GM19351 (cell line): ENCODE measurements at regions not wholly inside any gene's neighbourhood (a gene's known extent, or its start where the extent isn't known, plus 50 kb on each side); places are given as distances from the start of the nearest gene placed in this dataset.
"Not testable (repeated sequence)": the region's sequence is repeated elsewhere in the genome, so short reads cannot be mapped to it uniquely, and the experiment has no call there.

Source experiments
- ATAC-seq: cut with Tn5 transposase; IDR thresholded peaks from one replicate; pipeline ENCODE4 v1.9.1; 2021; ENCODE audit warnings: mild to moderate bottlenecking, moderate library complexity; ENCODE audit not compliant: unreplicated experiment

DNA sequence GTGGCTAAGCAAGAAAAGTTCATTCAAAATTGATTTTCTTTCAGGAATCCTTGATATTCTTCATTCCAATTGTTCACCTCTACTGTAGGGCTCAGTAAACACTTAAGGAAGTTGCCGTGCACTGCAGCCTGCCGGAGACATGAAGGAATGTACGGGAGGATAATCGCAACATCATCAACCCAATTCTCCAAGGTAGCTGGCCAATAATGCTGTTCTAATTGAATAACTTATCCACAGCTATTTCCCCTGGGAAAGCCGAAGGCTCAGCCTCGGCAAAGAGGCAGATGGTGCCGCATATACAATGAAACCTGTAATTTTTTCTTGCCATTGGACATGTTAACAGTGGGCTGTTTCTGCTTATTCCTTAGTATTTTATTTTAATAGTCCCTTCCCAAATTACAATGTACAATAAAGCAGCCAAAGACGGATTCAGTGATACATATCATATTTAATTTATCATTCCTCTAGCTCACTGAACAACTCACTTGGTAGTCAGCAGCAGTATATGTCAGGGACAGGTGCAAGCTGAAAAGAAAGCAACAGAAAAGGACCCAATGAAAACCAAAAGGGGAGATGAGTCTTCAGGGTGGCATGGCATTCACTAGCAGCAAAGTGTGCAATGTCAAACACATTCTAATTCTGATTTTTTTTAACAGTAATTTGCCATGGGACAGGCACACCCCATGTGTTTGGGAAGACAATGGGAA is 420.5 kb upstream of the KLF12 start:
- ATAC-seq: no peak

GRCh38 chr13:74550039-74550438 is 415.8 kb upstream of the KLF12 start:
- ATAC-seq: no peak

- not testable (repeated sequence) for ATAC-seq
Observed at GRCh38 chr13:74536649-74537048, 402.4 kb upstream of the KLF12 start.

DNA sequence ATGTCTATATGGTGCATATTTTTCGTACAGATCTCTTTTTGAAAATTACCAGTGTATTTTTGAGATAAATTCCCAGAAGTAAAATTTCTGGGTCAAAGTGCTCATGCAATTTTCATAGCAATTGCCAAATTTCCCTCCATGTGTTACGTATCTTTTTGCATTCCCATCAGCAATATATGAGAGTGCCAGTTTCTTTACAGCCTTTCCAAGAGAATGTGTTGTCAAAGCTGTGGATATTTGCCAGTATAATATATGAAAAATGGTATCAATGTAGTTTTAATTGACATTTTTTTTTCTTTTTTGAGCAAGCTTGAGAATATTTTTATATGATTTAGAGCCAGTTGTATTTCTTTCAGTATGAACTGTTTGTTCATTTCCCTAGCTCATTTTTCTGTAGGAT is 399.0 kb upstream of the KLF12 start:
- ATAC-seq: no peak

DNA sequence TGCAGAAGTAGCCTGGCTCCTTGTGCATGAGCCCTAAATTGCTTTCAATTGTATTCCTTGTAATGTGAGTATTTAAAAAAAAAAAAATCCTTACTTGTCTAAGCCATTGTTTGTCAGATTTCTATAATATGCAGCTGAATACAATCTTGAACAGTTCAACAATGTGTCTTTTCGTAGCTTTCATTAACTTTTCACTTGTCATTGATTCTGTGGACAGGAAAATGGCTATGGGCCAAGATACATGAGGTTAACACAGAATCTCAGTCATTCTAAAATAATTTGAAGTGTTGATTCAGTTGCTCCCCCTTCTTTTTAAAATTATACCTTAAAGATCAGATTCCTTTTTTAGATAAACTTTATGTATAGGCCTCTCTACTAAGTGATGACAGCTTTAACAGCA is 395.8 kb upstream of the KLF12 start:
- no peak for ATAC-seq

DNA sequence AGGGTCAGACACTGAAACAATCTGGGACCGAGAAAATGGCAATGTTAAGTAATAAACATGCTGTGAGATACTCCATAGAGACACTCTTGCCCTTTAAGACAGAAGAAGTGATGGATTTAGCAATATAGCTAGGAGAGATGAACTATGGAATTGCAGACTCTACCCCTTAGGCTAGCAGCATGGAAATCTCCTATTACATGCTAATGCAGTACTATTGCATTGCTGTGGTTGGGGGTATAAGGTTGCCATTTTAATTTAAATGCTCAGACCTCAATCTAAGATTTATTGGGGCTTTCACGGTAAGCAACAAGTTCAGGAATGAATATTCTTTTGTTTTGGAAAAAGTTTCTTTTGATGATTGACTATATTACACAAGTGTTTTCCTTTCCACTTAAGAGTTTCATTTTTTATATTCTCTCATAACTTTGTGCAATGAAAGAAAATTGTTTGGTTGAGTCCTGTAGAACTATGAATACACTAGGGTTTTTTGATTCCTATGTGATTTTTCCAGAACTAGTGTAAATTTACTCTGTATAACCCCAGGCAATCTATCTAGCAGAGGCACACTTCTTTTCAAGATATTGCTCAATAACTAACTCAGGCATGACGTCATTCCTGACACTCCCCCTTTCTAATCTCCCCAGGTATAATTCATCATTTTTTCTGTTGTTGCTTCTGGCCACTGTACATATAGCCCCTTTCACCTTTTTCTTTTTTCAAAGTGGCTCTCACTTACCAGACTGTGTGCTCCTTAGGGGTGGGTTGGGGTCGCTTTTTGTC is 394.7 kb upstream of the KLF12 start:
- ATAC-seq: no peak

DNA sequence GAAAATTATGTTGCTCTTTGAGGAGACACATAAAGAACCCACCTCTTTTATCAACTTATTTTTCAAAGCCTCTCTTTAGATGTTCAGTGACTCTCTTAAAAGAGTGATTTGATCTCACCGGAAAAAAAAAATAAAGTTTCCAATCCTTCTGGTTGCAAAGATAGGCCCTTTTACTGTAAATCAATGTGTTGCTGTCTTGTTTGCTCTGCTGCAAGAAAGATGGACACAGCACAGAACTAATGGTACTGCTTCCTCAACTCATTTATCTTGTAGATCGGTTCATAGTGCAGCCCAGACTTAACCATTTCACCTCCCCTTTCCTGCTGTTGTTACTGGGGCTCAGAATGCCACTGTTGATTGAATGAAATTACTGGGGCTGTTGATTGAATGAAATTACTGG is 388.9 kb upstream of the KLF12 start:
- no peak for ATAC-seq

- no peak for ATAC-seq
Observed at GRCh38 chr13:74511523-74511922, 377.3 kb upstream of the KLF12 start.

DNA sequence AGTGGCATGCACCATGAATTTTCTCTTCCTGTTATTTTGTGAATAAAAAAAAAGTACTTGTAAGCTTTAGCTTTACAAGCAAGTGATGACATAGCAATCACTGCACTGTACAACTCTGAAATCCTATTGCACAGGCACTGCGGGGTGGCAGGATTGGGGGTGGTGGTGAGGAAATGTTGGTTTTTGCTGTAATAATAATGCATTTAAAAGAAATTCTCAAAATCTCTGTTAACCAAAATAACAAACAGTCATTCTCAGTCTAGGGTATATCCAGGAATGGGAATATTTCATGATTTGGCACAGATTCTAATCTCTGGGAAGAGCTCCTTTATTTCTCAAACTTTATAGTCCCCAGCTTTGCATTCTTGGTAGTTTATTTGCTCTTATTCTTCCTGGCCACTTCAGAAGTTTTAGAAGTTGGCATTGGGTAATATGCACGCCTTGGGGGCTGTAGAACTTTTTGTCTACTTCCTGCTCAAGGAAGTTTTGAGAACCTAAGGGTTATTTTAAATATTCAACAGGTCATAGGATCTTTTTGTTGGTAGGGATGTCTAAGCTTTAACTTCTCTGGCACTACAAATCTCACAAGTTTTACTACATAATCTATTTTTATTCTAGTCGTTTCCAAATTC is 353.0 kb upstream of the KLF12 start:
- no peak for ATAC-seq

DNA sequence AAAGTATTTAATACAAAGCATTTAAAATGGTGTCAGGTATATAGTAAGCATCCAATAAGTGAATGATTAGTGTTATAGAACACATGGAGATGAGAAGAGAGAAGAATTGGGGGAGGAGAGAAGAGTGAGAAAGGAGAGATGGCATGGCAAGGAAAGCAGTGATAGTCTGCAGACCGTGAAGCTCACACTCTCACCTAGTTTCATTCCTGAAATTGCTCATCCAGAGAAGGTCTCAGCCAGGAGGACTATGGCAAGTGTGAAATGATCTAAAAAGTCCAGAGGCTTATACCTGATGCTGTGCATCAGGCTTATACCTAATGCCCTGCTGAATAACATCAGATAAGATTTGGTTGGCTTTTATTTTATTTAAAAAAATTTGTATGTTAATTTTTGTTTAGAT is 351.6 kb upstream of the KLF12 start:
- peak; percentile 58 for ATAC-seq

DNA sequence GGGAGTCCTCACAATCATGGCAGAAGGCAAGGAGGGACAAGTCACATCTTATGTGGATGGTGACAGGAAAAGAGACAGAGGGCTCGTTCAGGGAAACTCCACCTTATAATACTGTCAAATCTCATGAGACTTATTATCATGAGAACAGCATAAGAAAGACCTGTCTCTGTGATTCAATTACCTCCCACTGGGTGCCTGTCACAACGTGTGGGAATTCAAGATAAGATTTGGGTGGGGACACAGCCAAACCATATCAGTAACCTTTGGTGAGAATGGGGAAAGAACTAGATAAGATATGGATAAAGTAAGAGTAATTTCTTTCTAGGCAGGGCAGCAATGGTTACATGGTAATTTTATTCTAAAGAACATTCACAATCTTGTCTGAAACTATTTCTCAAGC is 344.9 kb upstream of the KLF12 start:
- ATAC-seq: no peak

DNA sequence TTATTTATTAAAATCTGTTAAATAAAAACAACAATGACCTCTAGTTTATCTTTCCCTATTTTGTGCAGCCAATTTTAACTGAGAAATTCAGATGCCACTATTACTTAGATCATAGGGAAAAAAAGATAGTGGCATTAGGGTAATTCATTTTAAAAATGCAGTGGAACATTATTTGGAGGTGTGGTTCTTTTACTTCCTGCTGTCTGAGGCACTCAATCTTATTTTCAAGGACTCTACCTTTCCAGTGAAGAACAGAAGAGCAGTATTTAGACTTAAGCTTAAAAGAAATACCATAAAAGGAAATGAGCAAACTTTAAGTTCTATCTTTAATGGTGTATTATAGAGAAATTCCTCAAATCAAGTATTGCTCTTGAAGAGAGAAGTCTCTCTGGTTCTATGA is 342.6 kb upstream of the KLF12 start:
- ATAC-seq: no peak

DNA sequence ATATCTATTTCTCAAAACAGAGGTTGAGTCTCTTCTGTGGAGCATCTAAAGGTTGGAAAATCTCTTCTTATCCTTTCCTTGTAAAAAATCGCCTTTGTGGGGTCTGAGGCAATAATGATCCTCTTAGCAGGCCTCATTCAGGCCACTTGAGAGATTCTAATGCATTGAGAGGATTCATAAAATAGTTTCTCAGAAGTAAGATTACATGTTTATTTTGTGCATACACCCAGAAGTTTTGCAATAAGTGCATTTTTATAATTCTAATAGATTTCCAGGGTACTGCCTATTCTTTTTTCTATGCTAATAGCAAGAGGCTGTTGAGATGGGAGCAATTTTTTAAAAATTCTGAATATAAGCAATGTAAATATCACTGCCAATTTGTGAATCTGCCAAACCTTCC is 342.2 kb upstream of the KLF12 start:
- no peak for ATAC-seq

DNA sequence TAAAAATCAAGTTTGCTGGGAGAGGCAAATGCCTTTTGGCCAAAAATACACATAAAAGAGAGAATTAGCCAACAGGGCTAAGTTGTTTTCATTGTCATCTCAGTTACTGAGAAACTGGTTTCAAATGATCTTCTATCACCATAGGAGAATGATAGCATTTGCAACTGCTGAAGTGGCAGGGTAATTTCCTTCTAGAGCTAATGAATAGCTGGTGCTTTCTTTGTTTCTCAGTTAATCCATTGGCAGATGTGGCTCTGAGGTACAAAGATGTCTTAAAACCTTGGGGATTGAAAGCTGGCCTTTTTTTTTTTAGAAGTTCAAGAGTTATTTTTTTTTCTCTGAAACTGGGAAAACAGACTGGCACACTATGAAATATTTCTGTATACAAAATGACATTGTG is 332.7 kb upstream of the KLF12 start:
- no peak for ATAC-seq

DNA sequence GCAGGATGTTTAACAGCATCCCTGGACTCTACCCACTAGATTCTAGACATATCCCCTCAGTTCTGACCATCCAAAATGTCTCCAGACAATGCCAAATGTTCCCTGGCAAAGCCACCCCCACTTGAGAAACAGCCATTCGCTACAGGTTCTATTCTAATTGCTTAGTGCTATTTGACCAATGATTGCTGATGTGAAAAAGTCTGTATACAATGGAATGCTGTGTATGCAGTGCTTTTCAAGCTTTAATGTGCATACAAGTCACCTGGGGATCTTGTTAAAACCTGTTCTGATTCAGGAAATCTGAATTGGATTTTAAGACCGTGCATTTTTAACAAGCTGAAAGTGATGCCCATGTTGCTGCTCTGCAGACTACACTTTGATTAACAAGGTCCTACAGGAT is 331.8 kb upstream of the KLF12 start:
- ATAC-seq: no peak

DNA sequence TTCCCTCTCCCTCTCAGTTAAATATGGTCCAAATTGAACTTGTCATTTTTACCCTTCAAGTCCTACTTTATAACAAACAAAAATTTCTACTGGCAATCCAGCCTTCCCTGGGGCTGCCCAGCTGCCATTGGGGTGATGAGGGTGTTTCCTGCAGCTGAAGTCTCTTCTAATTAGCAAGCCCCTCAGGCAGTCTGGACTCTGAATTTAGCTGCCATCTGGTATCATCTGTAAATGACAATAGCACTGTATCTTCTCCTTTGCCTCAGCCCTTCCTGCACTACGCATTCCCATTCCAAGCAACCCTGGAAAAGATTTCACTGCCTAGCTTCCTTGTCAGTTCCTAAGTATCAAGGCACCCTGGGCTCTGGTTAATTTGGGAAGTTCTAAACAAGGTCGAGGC is 331.1 kb upstream of the KLF12 start:
- ATAC-seq: no peak

GRCh38 chr13:74464670-74465069 is 330.5 kb upstream of the KLF12 start:
- no peak for ATAC-seq

- no peak for ATAC-seq
Observed at GRCh38 chr13:74461011-74461410, 326.8 kb upstream of the KLF12 start.

- no peak for ATAC-seq
Observed at GRCh38 chr13:74452881-74453280, 318.7 kb upstream of the KLF12 start.

GRCh38 chr13:74452176-74452575 is 318.0 kb upstream of the KLF12 start:
- ATAC-seq: no peak

GRCh38 chr13:74450964-74451363 is 316.8 kb upstream of the KLF12 start:
- no peak for ATAC-seq

- no peak for ATAC-seq
Observed at GRCh38 chr13:74450525-74450845, 316.3 kb upstream of the KLF12 start.
